SK-N-SH (cell line): ENCODE measurements at regions not wholly inside any gene's neighbourhood (a gene's known extent, or its start where the extent isn't known, plus 50 kb on each side); places are given as distances from the start of the nearest gene placed in this dataset.

ENCODE experiments used
- CTCF ChIA-PET: fragments of 300-600, 350-600 bp; formaldehyde crosslinking; extraction: SDS; loops from one replicate; lab custom pipeline; 2021; lab: Yijun Ruan, JAX
- POLR2A ChIA-PET: fragments of 350-600 bp; sonication (Branson Sonifier 250); formaldehyde crosslinking; extraction: SDS; loops from one replicate; lab custom pipeline; 2020; ENCODE audit warnings: antibody characterized with exemption, inconsistent platforms; lab: Yijun Ruan, JAX
- DNase-seq: peaks from one replicate; pipeline ENCODE4 v3.0.0; 2012
- H2AFZ ChIP-seq: fragments of 200-600 bp; sonication (generic); 2 replicates; pipeline ENCODE4 v1.8.1; 2016; ENCODE audit warnings: antibody characterized with exemption, mild to moderate bottlenecking, low read depth
- H3F3A ChIP-seq: fragments of 200-600 bp; sonication (generic); replicated peaks from 2 replicates; pipeline ENCODE3; 2016; ENCODE audit warnings: antibody characterized with exemption, mild to moderate bottlenecking; ENCODE audit not compliant: insufficient read depth
- H3K27ac ChIP-seq, 2 experiments: fragments of 200-500 bp in 1 of 2; fragments of 200-600 bp in 1 of 2; sonication (Bioruptor generic) in 1 of 2; sonication (generic), shearing (Covaris generic) in 1 of 2; 2 replicates each; pipeline versions ENCODE4 v1.5.1 to v1.6.1; 2014 to 2016; ENCODE audit warnings: low read depth in 2 of 2, inconsistent platforms in 1 of 2, low read length in 1 of 2, mild to moderate bottlenecking in 1 of 2, mixed read lengths in 1 of 2
- H3K27me3 ChIP-seq: fragments of 200-600 bp; sonication (generic), shearing (Covaris generic); 2 replicates; pipeline ENCODE4 v1.6.1; 2016; ENCODE audit warnings: mixed run types; ENCODE audit not compliant: insufficient read depth
- H3K36me3 ChIP-seq, 2 experiments: fragments of 200-500 bp in 1 of 2; fragments of 200-600 bp in 1 of 2; sonication (Bioruptor generic) in 1 of 2; sonication (generic) in 1 of 2; replicated peaks in 1 of 2; 2 replicates each; pipeline versions ENCODE3 to v1.5.1; 2014 to 2016; ENCODE audit warnings: low read length in 1 of 2, mild to moderate bottlenecking in 1 of 2; ENCODE audit not compliant: insufficient read depth in 2 of 2, control insufficient read depth in 1 of 2
- H3K4me1 ChIP-seq, 2 experiments: fragments of 200-500 bp in 1 of 2; fragments of 200-600 bp in 1 of 2; sonication (Bioruptor generic) in 1 of 2; sonication (generic), shearing (Covaris generic) in 1 of 2; 2 replicates each; pipeline versions ENCODE4 v1.5.1 to v1.6.1; 2014 to 2016; ENCODE audit warnings: low read depth in 1 of 2, low read length in 1 of 2, mixed run types in 1 of 2; ENCODE audit not compliant: insufficient read depth in 2 of 2, control insufficient read depth in 1 of 2
- H3K4me2 ChIP-seq: fragments of 200-600 bp; sonication (generic), shearing (Covaris generic); 2 replicates; pipeline ENCODE4 v1.6.1; 2017; ENCODE audit warnings: mixed run types
- H3K4me3 ChIP-seq, 2 experiments: fragments of 200-500 bp in 1 of 2; fragments of 200-600 bp in 1 of 2; sonication (Bioruptor generic) in 1 of 2; sonication (generic), shearing (Covaris generic) in 1 of 2; 2 replicates each; pipeline versions ENCODE4 v1.5.1 to v1.8.1; 2014 to 2016; ENCODE audit warnings: low read depth in 2 of 2, inconsistent platforms in 1 of 2, low read length in 1 of 2, mild to moderate bottlenecking in 1 of 2, mixed read lengths in 1 of 2, moderate library complexity in 1 of 2
- H3K79me2 ChIP-seq: fragments of 200-600 bp; sonication (generic); 2 replicates; pipeline ENCODE4 v1.8.1; 2017; ENCODE audit warnings: mild to moderate bottlenecking; ENCODE audit not compliant: insufficient read depth
- H3K9ac ChIP-seq: fragments of 200-600 bp; sonication (generic); 2 replicates; pipeline ENCODE4 v1.6.1; 2017; ENCODE audit warnings: mixed run types
- H3K9me2 ChIP-seq: fragments of 200-600 bp; sonication (generic); 2 replicates; pipeline ENCODE4 v1.6.1; 2017; ENCODE audit warnings: mixed run types
- H3K9me3 ChIP-seq: fragments of 200-600 bp; sonication (generic); 2 replicates; pipeline ENCODE4 v1.6.1; 2017; ENCODE audit warnings: mixed run types, mild to moderate bottlenecking, moderate library complexity
- H4K20me1 ChIP-seq: fragments of 200-600 bp; sonication (generic); 2 replicates; pipeline ENCODE4 v1.6.1; 2017; ENCODE audit warnings: mild to moderate bottlenecking, mixed run types; ENCODE audit not compliant: insufficient read depth
- CHD2 ChIP-seq: fragments of 150-350 bp; IDR thresholded peaks from 2 replicates; pipeline ENCODE4 v1.6.1; 2018; ENCODE audit warnings: low read length; ENCODE audit not compliant: partially characterized antibody
- GABPA ChIP-seq: IDR thresholded peaks from 2 replicates; pipeline ENCODE4 v1.4.0; 2012; ENCODE audit warnings: low read depth, mild to moderate bottlenecking
- IRF3 ChIP-seq: fragments of 150-350 bp; IDR thresholded peaks from 2 replicates; pipeline ENCODE4 v1.6.1; 2016; ENCODE audit warnings: mild to moderate bottlenecking, low read depth, low read length
- MAX ChIP-seq: IDR thresholded peaks from 2 replicates; pipeline ENCODE4 v1.4.0; 2012; ENCODE audit warnings: low read depth
- MXI1 ChIP-seq: IDR thresholded peaks from 2 replicates; pipeline ENCODE4 v1.6.1; 2012; ENCODE audit warnings: mild to moderate bottlenecking, low read depth, low read length, improper control_type of control experiment
- POLR2AphosphoS5 ChIP-seq: IDR thresholded peaks from 2 replicates; pipeline ENCODE4 v1.6.1; 2012; ENCODE audit warnings: low read depth, low read length
- TEAD4 ChIP-seq: IDR thresholded peaks from 2 replicates; pipeline ENCODE4 v1.4.0; 2012; ENCODE audit warnings: mild to moderate bottlenecking, borderline replicate concordance; ENCODE audit not compliant: insufficient read depth
- YY1 ChIP-seq: IDR thresholded peaks from 2 replicates; pipeline ENCODE4 v1.4.0; 2012; ENCODE audit warnings: low read depth, mild to moderate bottlenecking
- WGBS: methylation state at CpG from one replicate; pipeline ENCODE4 v1.1.6; 2017; ENCODE audit warnings: low lambda C conversion rate; 5-methylcytosine and 5-hydroxymethylcytosine counted together
- small RNA-seq, 7 experiments: library from RNA; depleted of rRNA; stranded (forward); fragments of <200 nt; gene quantifications; one replicate each; pipeline ENCODE3, GENCODE V24; 2012
- TF ChIP-seq, protein P1 (sequence below): IDR thresholded peaks from 2 replicates; pipeline ENCODE4 v1.4.0; 2012; ENCODE audit warnings: low read depth, borderline replicate concordance

DNA sequence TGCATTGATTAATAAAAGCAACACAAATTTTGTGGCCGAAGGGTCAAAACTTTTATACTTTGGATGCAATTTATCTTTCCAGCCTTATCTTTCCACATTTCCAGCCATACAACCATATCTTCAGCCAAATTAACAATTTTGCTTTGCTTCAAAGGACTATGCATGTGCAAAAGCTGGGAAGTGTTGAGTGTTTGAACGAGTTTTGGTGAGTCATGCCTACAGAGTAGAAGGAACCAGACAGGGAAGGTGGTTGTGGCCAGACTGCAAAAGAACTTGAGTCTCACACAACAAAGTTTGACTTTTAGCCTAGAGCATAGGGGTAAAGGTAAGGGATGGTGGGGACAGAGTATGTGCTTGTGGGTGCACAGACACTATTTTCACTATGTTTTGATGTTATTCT lies 53.0 kb upstream of the GABRA2 start (continued):
- no peak for TF ChIP-seq YY1
- TF ChIP-seq IRF3, result no peak
- TF ChIP-seq MAX, result no peak
- TF ChIP-seq, all 33 proteins: peak for 0

- H3K4me1 ChIP-seq, result no peaks in the 10 kb centered on the region
- no peak overlapping the region for H3K4me3 ChIP-seq
- no peaks in the 10 kb centered on the region for H3K27me3 ChIP-seq
- no peak overlapping the region for H2AFZ ChIP-seq
- no peak overlapping the region for H3K4me2 ChIP-seq
- 3% methylated on average over 2 of the region's 2 CpGs for WGBS
- no peaks in the 10 kb centered on the region for H4K20me1 ChIP-seq
- CTCF ChIA-PET, result no interaction called here
- no peaks in the 10 kb centered on the region for H3K79me2 ChIP-seq
- H3K9me3 ChIP-seq, result no peaks in the 10 kb centered on the region
- DNase-seq, result no peak
- H3F3A ChIP-seq, result no peaks in the 10 kb centered on the region
- no peaks in the 10 kb centered on the region for H3K36me3 ChIP-seq
- no peaks in the 10 kb centered on the region for H3K9me2 ChIP-seq
- TF ChIP-seq GABPA, result no peak
- no peak for TF ChIP-seq TEAD4
- no peak for TF ChIP-seq CHD2
- no peak for TF ChIP-seq YY1
- no peak for TF ChIP-seq POLR2AphosphoS5
- no peak for TF ChIP-seq MXI1
- TF ChIP-seq, protein P1, sequence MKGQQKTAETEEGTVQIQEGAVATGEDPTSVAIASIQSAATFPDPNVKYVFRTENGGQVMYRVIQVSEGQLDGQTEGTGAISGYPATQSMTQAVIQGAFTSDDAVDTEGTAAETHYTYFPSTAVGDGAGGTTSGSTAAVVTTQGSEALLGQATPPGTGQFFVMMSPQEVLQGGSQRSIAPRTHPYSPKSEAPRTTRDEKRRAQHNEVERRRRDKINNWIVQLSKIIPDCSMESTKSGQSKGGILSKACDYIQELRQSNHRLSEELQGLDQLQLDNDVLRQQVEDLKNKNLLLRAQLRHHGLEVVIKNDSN, result no peak
- H3K27ac ChIP-seq, result no peak overlapping the region
- H3K9ac ChIP-seq, result no peak overlapping the region
- POLR2A ChIA-PET, result no interaction called here
Observed at GRCh38 chr4:46441136-46441859, 51.4 kb upstream of the GABRA2 start.

Small RNA genes in the stretch of these regions (small RNA-seq; reads per million reads assigned to genes)
- 0 reads per million in 7 experiments for gene RNU6-412P
